Right lobe of liver (tissue), 6 donors: ENCODE measurements at regions not wholly inside any gene's neighbourhood (a gene's known extent, or its start where the extent isn't known, plus 50 kb on each side); places are given as distances from the start of the nearest gene placed in this dataset.
"Not testable (repeated sequence)": the region's sequence is repeated elsewhere in the genome, so short reads cannot be mapped to it uniquely, and the experiment has no call there.

Experiments
- ATAC-seq, 4 donors: fragments of 200-7000 bp; cut with Tn5 transposase; one replicate each; pipeline ENCODE4 v1.9.1; 2020; ENCODE audit warnings: mild to moderate bottlenecking in 4 of 4, moderate library complexity in 4 of 4
- DNase-seq, 3 donors: peaks; one replicate each; pipeline ENCODE4 v3.0.0-alpha.2; 2020
- H3K27ac ChIP-seq, 3 donors: fragments of 200-600 bp; one replicate each; pipeline ENCODE4 v1.8.0; 2022
- H3K27me3 ChIP-seq, 2 donors: fragments of 200-600 bp; one replicate each; pipeline ENCODE4 v1.8.0; 2022
- H3K36me3 ChIP-seq, 4 donors: fragments of 200-600 bp; sonication (generic) in 1 of 4; one replicate each; pipeline versions ENCODE4 v1.5.1 to v1.8.0; 2017 to 2022; ENCODE audit warnings: control low read depth in 1 of 4
- H3K4me1 ChIP-seq, 4 donors: fragments of 200-600 bp; sonication (generic) in 1 of 4; one replicate each; pipeline versions ENCODE4 v1.5.1 to v1.8.0; 2017 to 2022; ENCODE audit warnings: control low read depth in 1 of 4
- H3K4me3 ChIP-seq, 3 donors: fragments of 200-600 bp; one replicate each; pipeline ENCODE4 v1.8.0; 2022
- H3K9me3 ChIP-seq, 4 donors: fragments of 200-600 bp; sonication (generic) in 1 of 4; one replicate each; pipeline versions ENCODE4 v1.5.1 to v1.8.0; 2017 to 2022; ENCODE audit warnings: control low read depth in 1 of 4
- POLR2A ChIP-seq: fragments of 450-650 bp; IDR thresholded peaks from one replicate; pipeline ENCODE4 v1.6.1; 2017; ENCODE audit warnings: antibody characterized with exemption, mild to moderate bottlenecking
- WGBS: methylation state at CpG from one replicate; pipeline ENCODE4 v1.1.6; 2018; ENCODE audit warnings: low coverage, low lambda C conversion rate; ENCODE audit not compliant: insufficient coverage; ENCODE audit errors: missing lambda C conversion rate; 5-methylcytosine and 5-hydroxymethylcytosine counted together
- intact Hi-C, 2 donors: fragments of 100-400 bp; cut with DNase I; formaldehyde crosslinking; loops; one replicate each; pipeline versions ENCODE4 v1.11.2 to v1.14.1; 2022
- TF ChIP-seq, protein P1 (sequence below), 4 donors: fragments of 200-600 bp in 3 of 4; fragments of 450-650 bp in 1 of 4; IDR thresholded peaks; one replicate each; pipeline versions ENCODE4 v1.5.1 to v1.8.0; 2016 to 2022; ENCODE audit warnings: antibody characterized with exemption in 4 of 4, mild to moderate bottlenecking in 2 of 4
- donor health status: DM: no; HTN: yes; CAD: no.
- donor health status: DM: no; HTN: no; CAD: no.
- donor health status: DM: no; HTN: no; CAD: no.
- donor health status: DM: no; HTN: yes; CAD: no.
- donor health status: DM: no; HTN: yes; CAD: no.

DNA sequence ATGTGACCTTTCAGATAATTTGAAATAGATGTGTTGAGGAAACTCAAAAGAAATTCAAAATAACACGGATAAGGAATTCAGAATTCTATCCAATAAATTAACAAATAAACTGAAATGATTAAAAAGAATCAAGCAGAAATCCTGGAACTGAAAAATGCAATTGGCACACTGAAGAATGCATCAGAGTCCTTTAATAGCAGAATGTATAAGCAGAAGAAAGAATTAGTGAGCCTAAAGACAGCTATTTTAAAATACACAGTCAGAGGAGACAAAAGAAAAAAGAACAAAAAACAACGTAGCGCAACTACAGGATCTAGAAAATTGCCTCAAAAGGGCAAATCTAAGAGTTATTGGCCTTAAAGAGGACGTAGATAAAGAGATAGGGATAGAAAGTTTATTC, 99.6 kb upstream of the SAMSN1 start:
- Histone ChIP-seq H3K36me3 (no peaks in the 10 kb centered on the region), H3K27ac (no peak overlapping the region), H3K27me3 (no peaks in the 10 kb centered on the region), H3K9me3 (no peaks in the 10 kb centered on the region), H3K4me3 (no peak overlapping the region), H3K4me1 (no peaks in the 10 kb centered on the region)
- DNase-seq (no peak), ATAC-seq (no peak)
- WGBS: 64% methylated on average over 4 of the region's 4 CpGs
- intact Hi-C loops: no loop called here
- TF ChIP-seq POLR2A: no peak
- TF ChIP-seq, protein P1, sequence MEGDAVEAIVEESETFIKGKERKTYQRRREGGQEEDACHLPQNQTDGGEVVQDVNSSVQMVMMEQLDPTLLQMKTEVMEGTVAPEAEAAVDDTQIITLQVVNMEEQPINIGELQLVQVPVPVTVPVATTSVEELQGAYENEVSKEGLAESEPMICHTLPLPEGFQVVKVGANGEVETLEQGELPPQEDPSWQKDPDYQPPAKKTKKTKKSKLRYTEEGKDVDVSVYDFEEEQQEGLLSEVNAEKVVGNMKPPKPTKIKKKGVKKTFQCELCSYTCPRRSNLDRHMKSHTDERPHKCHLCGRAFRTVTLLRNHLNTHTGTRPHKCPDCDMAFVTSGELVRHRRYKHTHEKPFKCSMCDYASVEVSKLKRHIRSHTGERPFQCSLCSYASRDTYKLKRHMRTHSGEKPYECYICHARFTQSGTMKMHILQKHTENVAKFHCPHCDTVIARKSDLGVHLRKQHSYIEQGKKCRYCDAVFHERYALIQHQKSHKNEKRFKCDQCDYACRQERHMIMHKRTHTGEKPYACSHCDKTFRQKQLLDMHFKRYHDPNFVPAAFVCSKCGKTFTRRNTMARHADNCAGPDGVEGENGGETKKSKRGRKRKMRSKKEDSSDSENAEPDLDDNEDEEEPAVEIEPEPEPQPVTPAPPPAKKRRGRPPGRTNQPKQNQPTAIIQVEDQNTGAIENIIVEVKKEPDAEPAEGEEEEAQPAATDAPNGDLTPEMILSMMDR (IDR thresholded peaks at IDR 0.05): no peak

DNA sequence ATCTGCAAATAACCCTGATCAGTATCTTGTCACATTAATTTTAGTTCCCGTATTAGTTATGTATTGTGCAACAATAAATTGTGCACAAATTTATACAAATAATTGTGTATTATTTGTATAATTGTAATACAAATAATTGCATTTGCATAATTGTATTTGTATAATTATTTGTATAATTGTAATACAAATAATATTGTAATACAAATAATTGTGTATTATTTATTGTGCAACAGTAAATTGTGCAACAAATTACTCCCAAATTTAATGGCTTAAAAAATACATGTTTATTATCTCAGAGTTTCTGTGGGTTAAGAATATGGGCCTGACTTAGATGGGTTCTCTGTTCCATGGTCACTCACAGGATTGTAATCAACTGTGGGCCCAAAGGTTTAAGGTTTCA, 86.2 kb upstream of the SAMSN1 start:
- no peaks in the 10 kb centered on the region for H3K4me1 ChIP-seq
- 71% methylated on average over 1 of the region's 1 CpG for WGBS

DNA sequence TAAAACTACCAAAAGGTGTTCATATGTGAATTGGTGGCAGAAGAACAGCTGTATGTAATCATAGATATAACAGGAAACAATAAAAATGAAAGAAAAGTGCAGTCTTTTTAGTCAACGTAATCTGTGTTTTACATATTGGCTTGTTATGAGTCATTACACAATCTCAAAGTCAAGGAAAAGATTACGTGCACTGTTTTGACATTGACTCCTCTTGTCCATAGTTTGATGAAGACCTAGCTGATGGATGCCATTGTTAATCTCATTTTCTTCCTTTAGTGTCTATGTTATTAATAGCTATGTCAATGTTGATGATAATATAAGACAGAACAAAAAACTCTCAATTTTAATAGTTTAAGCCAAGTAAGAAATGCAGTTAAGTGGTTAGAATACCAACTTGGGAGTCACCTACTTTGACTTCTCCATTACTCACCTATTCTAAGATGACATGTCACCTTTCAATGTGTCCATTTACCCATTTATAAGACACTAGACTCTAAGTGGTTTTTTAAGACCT, 84.5 kb upstream of the SAMSN1 start:
- intact Hi-C loops: no loop called here
- no peak for TF ChIP-seq POLR2A
- TF ChIP-seq, protein P1 (IDR thresholded peaks at IDR 0.05): no peak
- H3K4me3 ChIP-seq: no peak overlapping the region
- no peaks in the 10 kb centered on the region for H3K27me3 ChIP-seq
- no peaks in the 10 kb centered on the region for H3K4me1 ChIP-seq
- WGBS: 32% methylated on average over 2 of the region's 2 CpGs
- DNase-seq: no peak
- H3K9me3 ChIP-seq: no peaks in the 10 kb centered on the region
- no peak for ATAC-seq
- no peaks in the 10 kb centered on the region for H3K36me3 ChIP-seq
- no peak overlapping the region for H3K27ac ChIP-seq

More for the DNA sequence above, 86.2 kb upstream of the SAMSN1 start:
- DNase-seq (no peak), ATAC-seq (no peak)
- Histone ChIP-seq H3K4me3 (no peak overlapping the region), H3K27ac (no peak overlapping the region), H3K27me3 (no peaks in the 10 kb centered on the region), H3K9me3 (no peaks in the 10 kb centered on the region), H3K36me3 (no peaks in the 10 kb centered on the region)
- TF ChIP-seq, protein P1 (IDR thresholded peaks at IDR 0.05): no peak
- TF ChIP-seq POLR2A: no peak
- intact Hi-C loops: no loop called here

DNA sequence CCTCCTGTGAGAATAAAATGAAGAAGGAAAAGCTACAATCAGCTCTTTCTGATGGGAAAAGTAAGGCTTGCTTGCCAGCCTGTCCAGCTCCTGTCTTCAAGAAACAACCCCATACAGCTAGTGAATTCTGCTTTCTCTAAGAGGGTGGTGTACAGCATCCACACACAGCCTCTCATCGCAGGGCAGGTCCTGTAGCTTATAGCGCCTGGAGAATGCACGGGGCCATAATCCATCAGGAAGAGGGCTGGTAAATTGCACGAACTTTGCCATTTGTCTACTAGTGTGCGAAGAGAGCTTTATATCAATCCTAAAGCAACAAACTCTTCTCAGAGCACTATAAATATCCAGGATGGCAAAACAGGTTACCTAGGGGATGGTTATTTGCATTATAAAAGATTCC, 83.3 kb upstream of the SAMSN1 start:
- Histone ChIP-seq H3K27ac (no peak overlapping the region), H3K4me3 (no peak overlapping the region), H3K36me3 (no peaks in the 10 kb centered on the region), H3K27me3 (no peaks in the 10 kb centered on the region), H3K4me1 (no peaks in the 10 kb centered on the region), H3K9me3 (no peaks in the 10 kb centered on the region)
- DNase-seq: no peak
- intact Hi-C loops: loop anchor here in 1 of 2 donors (10.0 kb wide), 1 partner anchor 55 kb away; no protein-coding TSS in a partner anchor
- no peak for ATAC-seq
- TF ChIP-seq, protein P1 (IDR thresholded peaks at IDR 0.05): no peak
- TF ChIP-seq POLR2A: no peak
- WGBS: 58% methylated on average over 3 of the region's 5 CpGs

DNA sequence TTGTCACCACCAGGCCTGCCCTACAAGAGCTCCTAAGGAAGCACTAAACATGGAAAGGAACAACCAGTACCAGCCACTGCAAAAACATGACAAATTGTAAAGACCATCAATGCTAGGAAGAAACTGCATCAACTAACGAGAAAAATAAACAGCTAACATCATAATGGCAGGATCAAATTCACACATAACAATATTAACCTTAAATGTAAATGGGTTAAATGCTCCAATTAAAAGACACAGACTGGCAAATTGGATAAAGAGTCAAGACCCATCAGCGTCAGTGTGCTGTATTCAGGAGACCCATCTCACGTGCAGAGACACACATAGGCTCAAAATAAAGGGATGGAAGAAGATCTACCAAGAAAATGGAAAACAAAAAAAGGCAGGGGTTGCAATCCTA, 77.0 kb upstream of the SAMSN1 start:
- not testable (repeated sequence) for H3K27ac ChIP-seq, H3K27me3 ChIP-seq, H3K36me3 ChIP-seq, ATAC-seq, DNase-seq, H3K4me1 ChIP-seq, H3K4me3 ChIP-seq, H3K9me3 ChIP-seq
- intact Hi-C loops: loop anchor here in 1 of 2 donors (10.0 kb wide), 1 partner anchor 62 kb away; no protein-coding TSS in a partner anchor
- 51% methylated on average over 3 of the region's 3 CpGs for WGBS
